ENCODE measurements at regions not wholly inside any gene's neighbourhood (a gene's known extent, or its start where the extent isn't known, plus 50 kb on each side); places are given as distances from the start of the nearest gene placed in this dataset.

DNA sequence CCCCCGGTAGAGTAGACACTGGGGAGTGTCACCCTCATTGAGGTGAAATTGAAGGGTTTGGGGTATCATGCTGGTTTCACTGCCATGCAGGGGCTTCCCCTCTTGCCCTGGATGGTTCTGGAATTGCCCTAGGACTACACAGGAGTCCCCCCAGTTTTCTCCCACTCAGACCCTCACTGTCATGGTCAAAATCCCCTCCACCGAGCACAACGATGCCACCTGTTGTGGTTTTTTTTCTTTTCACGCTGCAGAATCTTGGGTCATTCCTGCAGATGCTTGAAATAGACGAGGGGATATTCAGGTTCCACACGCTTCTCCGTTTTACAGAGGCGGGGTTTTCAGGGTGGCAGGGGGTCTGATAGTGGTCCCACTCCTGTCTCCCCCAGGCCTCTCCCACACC lies 255.6 kb downstream of the ENGASE start:
- Histone ChIP-seq H3K27ac (no peak overlapping the region), H3K4me3 (no peak overlapping the region), H3K4me1 (no peaks in the 10 kb centered on the region), H3K36me3 (no peaks in the 10 kb centered on the region), H3K27me3 (peaks cover 2 to 93% (median 26%) of the 10 kb centered on the region in 3 donors), H3K9me3 (no peaks in the 10 kb centered on the region)
- TF ChIP-seq POLR2A (IDR thresholded peaks at IDR 0.05) (no peak), EP300 (IDR thresholded peaks at IDR 0.05) (no peak), POLR2AphosphoS5 (IDR thresholded peaks at IDR 0.05) (no peak)
- TF ChIP-seq, protein P1, sequence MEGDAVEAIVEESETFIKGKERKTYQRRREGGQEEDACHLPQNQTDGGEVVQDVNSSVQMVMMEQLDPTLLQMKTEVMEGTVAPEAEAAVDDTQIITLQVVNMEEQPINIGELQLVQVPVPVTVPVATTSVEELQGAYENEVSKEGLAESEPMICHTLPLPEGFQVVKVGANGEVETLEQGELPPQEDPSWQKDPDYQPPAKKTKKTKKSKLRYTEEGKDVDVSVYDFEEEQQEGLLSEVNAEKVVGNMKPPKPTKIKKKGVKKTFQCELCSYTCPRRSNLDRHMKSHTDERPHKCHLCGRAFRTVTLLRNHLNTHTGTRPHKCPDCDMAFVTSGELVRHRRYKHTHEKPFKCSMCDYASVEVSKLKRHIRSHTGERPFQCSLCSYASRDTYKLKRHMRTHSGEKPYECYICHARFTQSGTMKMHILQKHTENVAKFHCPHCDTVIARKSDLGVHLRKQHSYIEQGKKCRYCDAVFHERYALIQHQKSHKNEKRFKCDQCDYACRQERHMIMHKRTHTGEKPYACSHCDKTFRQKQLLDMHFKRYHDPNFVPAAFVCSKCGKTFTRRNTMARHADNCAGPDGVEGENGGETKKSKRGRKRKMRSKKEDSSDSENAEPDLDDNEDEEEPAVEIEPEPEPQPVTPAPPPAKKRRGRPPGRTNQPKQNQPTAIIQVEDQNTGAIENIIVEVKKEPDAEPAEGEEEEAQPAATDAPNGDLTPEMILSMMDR (IDR thresholded peaks at IDR 0.05): no peak
- DNase-seq: no peak
- WGBS, 5 donors: 73 to 88% (median 78%) methylated on average over 8 of the region's 8 CpGs
- intact Hi-C loops (cut with DNase I; ENCODE audit: low total_unique reads): no loop called here

DNA sequence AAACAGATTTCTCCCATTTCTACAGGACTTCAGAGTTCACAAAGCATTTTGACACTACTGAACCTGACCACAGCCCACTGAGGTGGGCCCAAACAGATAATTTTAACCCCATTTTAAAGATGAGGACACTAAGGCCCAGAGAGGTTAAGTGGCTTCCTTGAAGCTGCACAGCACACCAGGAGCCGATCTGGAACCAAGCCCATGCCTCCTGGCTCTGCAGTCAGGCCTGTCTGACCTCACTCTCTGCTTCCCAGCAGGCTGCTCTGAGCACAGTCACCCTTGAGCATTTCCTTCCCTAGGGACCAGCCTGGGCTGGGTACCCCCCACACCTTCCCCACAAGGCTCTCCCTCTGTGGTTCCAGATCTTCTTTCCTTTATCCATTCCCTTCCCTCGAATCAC lies 252.2 kb downstream of the ENGASE start:
- DNase-seq: no peak
- H3K9me3 ChIP-seq: no peaks in the 10 kb centered on the region
- H3K27ac ChIP-seq: no peak overlapping the region
- H3K4me3 ChIP-seq: no peak overlapping the region
- H3K4me1 ChIP-seq: no peaks in the 10 kb centered on the region
- intact Hi-C loops (cut with DNase I; ENCODE audit: low total_unique reads): no loop called here
- TF ChIP-seq POLR2AphosphoS5 (IDR thresholded peaks at IDR 0.05): no peak
- TF ChIP-seq, protein P1 (IDR thresholded peaks at IDR 0.05): no peak
- no peak for TF ChIP-seq EP300 (IDR thresholded peaks at IDR 0.05)
- TF ChIP-seq POLR2A (IDR thresholded peaks at IDR 0.05): no peak
- H3K27me3 ChIP-seq: peaks cover 3 to 95% (median 29%) of the 10 kb centered on the region in 3 donors
- H3K36me3 ChIP-seq: no peaks in the 10 kb centered on the region
- 32 to 52% (median 44%) methylated on average over 2 of the region's 2 CpGs for WGBS, 5 donors

DNA sequence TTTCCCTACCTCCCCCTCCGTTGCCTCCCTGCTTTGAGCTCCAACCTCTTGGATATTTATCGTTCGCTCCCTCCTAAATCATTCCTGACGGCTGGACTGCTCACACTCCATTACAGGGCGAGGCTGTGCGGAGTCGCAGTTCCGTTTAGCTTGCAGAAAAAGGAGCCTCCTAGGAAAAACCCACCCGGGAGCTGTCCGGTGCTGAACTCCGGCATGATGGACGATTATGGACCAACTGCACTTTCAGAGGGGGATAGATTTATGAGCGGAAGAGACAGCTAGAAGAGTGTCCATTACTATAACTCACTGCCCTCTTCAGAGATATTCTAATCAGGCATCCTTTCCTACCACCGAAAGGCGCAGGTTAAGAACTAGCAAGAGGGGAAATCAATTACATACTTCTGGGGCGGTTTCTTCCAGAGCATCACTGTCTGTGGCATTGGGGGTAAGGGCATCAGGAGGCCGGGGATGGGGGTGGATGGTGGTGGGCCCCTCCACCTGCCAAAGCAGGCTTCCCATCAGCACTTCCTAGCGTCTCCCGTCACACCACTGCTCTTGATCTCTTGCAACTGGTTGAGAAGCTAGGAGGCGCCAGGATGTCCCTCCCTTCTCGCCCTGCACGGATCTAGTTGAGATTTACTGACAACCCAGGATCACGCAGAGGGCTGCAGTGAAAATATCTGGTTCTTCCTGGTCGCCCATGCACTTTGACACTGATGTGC lies 251.2 kb downstream of the ENGASE start:
- no peaks in the 10 kb centered on the region for H3K4me1 ChIP-seq
- intact Hi-C loops (cut with DNase I; ENCODE audit: low total_unique reads): no loop called here
- H3K4me3 ChIP-seq: no peak overlapping the region
- H3K27me3 ChIP-seq: peaks cover 3 to 95% (median 25%) of the 10 kb centered on the region in 3 donors
- H3K27ac ChIP-seq: no peak overlapping the region
- no peaks in the 10 kb centered on the region for H3K9me3 ChIP-seq
- 25 to 33% (median 31%) methylated on average over 23 to 24 of the region's 24 CpGs for WGBS, 5 donors
- no peaks in the 10 kb centered on the region for H3K36me3 ChIP-seq
- DNase-seq: peak in 1 of 2 donors; percentile 56
- TF ChIP-seq POLR2AphosphoS5 (IDR thresholded peaks at IDR 0.05) (no peak), EP300 (IDR thresholded peaks at IDR 0.05) (no peak), POLR2A (IDR thresholded peaks at IDR 0.05) (no peak)
- TF ChIP-seq, protein P1 (IDR thresholded peaks at IDR 0.05): no peak

DNA sequence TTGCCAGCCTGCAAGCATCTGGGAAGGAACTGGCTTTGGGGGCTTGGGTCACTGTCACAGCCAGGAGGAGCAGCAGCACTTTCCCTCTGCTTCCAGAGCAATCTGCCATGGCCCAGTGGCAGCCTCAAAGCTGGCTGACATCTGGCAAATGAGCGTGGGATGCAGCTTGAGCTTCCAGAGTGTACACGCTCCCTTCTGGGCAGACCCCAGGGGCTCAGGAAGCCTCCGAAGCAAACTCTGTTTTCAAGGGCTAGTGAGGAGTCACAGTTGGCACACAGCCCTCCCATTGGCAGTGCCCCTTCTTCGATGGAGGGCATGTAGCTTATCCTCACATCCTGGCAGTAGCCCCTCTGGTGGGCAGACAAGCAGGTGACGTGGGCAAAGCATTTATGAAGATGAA lies 249.6 kb downstream of the ENGASE start:
- peaks cover 3 to 91% (median 9%) of the 10 kb centered on the region in 3 donors for H3K27me3 ChIP-seq
- H3K4me1 ChIP-seq: no peaks in the 10 kb centered on the region
- DNase-seq: no peak
- H3K36me3 ChIP-seq: no peaks in the 10 kb centered on the region
- intact Hi-C loops (cut with DNase I; ENCODE audit: low total_unique reads): no loop called here
- WGBS, 5 donors: 64 to 80% (median 68%) methylated on average over 1 to 5 of the region's 5 CpGs
- H3K4me3 ChIP-seq: no peak overlapping the region
- no peaks in the 10 kb centered on the region for H3K9me3 ChIP-seq
- TF ChIP-seq POLR2AphosphoS5 (IDR thresholded peaks at IDR 0.05) (no peak), POLR2A (IDR thresholded peaks at IDR 0.05) (no peak)
- TF ChIP-seq, protein P1 (IDR thresholded peaks at IDR 0.05): no peak
- H3K27ac ChIP-seq: no peak overlapping the region
